Neuronal stem cell (in vitro differentiated cells): ENCODE measurements at regions not wholly inside any gene's neighbourhood (a gene's known extent, or its start where the extent isn't known, plus 50 kb on each side); places are given as distances from the start of the nearest gene placed in this dataset.

ENCODE experiments used
- DNase-seq: peaks from one replicate; pipeline ENCODE4 v3.0.0-alpha.2; 2013; ENCODE audit warnings: low spot score
- H2AFZ ChIP-seq: one replicate; pipeline ENCODE4 v1.6.1; 2013; ENCODE audit warnings: mild to moderate bottlenecking, low read length, inconsistent platforms
- H2AK5ac ChIP-seq: 2 replicates; pipeline ENCODE4 v1.6.1; 2013; ENCODE audit warnings: low read depth, mild to moderate bottlenecking, inconsistent platforms, low read length, moderate library complexity, mixed read lengths
- H2BK120ac ChIP-seq: 2 replicates; pipeline ENCODE4 v1.6.1; 2013; ENCODE audit warnings: low read depth, mild to moderate bottlenecking, inconsistent platforms, low read length, moderate library complexity, mixed read lengths
- H2BK12ac ChIP-seq: one replicate; pipeline ENCODE4 v1.6.1; 2013; ENCODE audit warnings: low read length, inconsistent platforms
- H2BK15ac ChIP-seq: 2 replicates; pipeline ENCODE4 v1.6.1; 2013; ENCODE audit warnings: mild to moderate bottlenecking, low read length, inconsistent platforms, mixed read lengths
- H2BK5ac ChIP-seq: one replicate; pipeline ENCODE4 v1.6.1; 2013; ENCODE audit warnings: inconsistent platforms, mild to moderate bottlenecking, low read length, moderate library complexity
- H3K14ac ChIP-seq: one replicate; pipeline ENCODE4 v1.6.1; 2013; ENCODE audit warnings: low read length, inconsistent platforms
- H3K18ac ChIP-seq: 2 replicates; pipeline ENCODE4 v1.6.1; 2013; ENCODE audit warnings: low read length, inconsistent platforms
- H3K23ac ChIP-seq: 2 replicates; pipeline ENCODE4 v1.6.1; 2013; ENCODE audit warnings: low read depth, mild to moderate bottlenecking, mixed read lengths, low read length, inconsistent platforms; ENCODE audit not compliant: poor library complexity
- H3K27ac ChIP-seq: replicated peaks from 3 replicates; pipeline ENCODE4 v1.5.1; 2013; ENCODE audit warnings: low read length, inconsistent platforms
- H3K27me3 ChIP-seq, 3 experiments: 2 replicates each; pipeline ENCODE4 v1.6.1; 2013; ENCODE audit warnings: low read length in 3 of 3, mild to moderate bottlenecking in 2 of 3, inconsistent platforms in 1 of 3, low read depth in 1 of 3, mixed read lengths in 1 of 3, moderate library complexity in 1 of 3; ENCODE audit not compliant: control insufficient read depth in 3 of 3, insufficient read depth in 3 of 3
- H3K36me3 ChIP-seq, 2 donors: replicated peaks in 1 of 2; 2 replicates each; pipeline ENCODE4 v1.6.1; 2013; ENCODE audit warnings: low read length in 2 of 2; ENCODE audit not compliant: control insufficient read depth in 2 of 2, insufficient read depth in 2 of 2
- H3K4ac ChIP-seq: 2 replicates; pipeline ENCODE4 v1.6.1; 2013; ENCODE audit warnings: inconsistent platforms, mild to moderate bottlenecking, low read length, moderate library complexity
- H3K4me1 ChIP-seq, 2 donors: 1 replicate in 1 of 2; 2 replicates in 1 of 2; pipeline ENCODE4 v1.6.1; 2013; ENCODE audit warnings: low read length in 2 of 2, low read depth in 1 of 2; ENCODE audit not compliant: control insufficient read depth in 2 of 2, insufficient read depth in 1 of 2
- H3K4me2 ChIP-seq: one replicate; pipeline ENCODE4 v1.6.1; 2013; ENCODE audit warnings: mild to moderate bottlenecking, low read length, inconsistent platforms; ENCODE audit not compliant: insufficient read depth, poor library complexity, severe bottlenecking
- H3K4me3 ChIP-seq, 2 donors: 2 replicates each; pipeline ENCODE4 v1.5.1; 2013; ENCODE audit warnings: low read length in 2 of 2, mild to moderate bottlenecking in 2 of 2, inconsistent platforms in 1 of 2, moderate library complexity in 1 of 2
- H3K79me1 ChIP-seq: one replicate; pipeline ENCODE4 v1.6.1; 2013; ENCODE audit warnings: low read depth, mild to moderate bottlenecking, inconsistent platforms, low read length, moderate library complexity
- H3K9ac ChIP-seq: one replicate; pipeline ENCODE4 v1.6.1; 2013; ENCODE audit warnings: mild to moderate bottlenecking, low read depth, low read length, inconsistent platforms; ENCODE audit not compliant: poor library complexity
- H3K9me3 ChIP-seq, 2 donors: replicated peaks in 1 of 2; 2 replicates each; pipeline versions ENCODE3 to v1.6.1; 2013; ENCODE audit warnings: low read length in 2 of 2, mild to moderate bottlenecking in 2 of 2, inconsistent platforms in 1 of 2, low read depth in 1 of 2, mixed read lengths in 1 of 2, moderate library complexity in 1 of 2; ENCODE audit not compliant: control insufficient read depth in 2 of 2, insufficient read depth in 1 of 2
- H4K8ac ChIP-seq: one replicate; pipeline ENCODE4 v1.6.1; 2013; ENCODE audit warnings: low read depth, mild to moderate bottlenecking, inconsistent platforms, low read length, moderate library complexity
- H4K91ac ChIP-seq: one replicate; pipeline ENCODE4 v1.6.1; 2013; ENCODE audit warnings: low read length, low read depth, mild to moderate bottlenecking, inconsistent platforms; ENCODE audit not compliant: poor library complexity
- WGBS, 2 donors: extraction: QIAGEN DNeasy Blood & Tissue Kit; methylation state at CpG; one replicate each; pipeline ENCODE4 v1.1.7; 2013; ENCODE audit warnings: missing lambda C conversion rate in 2 of 2, mixed read lengths in 1 of 2; ENCODE audit not compliant: insufficient read length in 2 of 2, insufficient replicate concordance in 1 of 2; ENCODE audit errors: extremely low coverage in 2 of 2; 5-methylcytosine and 5-hydroxymethylcytosine counted together

DNA sequence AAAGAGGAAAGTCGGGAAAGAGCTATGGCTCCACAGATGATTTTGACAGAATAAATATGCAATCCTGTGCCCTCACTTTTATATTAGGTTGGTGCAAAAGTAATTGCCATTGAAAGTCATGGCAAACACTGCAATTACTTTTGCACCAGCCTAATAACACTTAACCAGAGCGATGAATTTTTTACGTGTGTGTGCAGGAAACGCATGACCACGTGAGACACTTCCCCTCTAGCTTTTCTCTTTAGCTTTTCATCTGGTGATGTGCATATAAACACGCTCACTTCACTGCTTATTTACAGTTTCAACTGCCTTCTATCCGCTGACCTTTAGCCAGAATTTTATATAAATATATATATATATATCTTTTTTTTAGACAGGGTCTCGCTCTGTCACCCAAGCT lies 216.3 kb upstream of the PSMD7 start:
- no peak overlapping the region for H3K4ac ChIP-seq
- H3K27me3 ChIP-seq: no peaks in the 10 kb centered on the region
- H3K27ac ChIP-seq: no peak overlapping the region
- no peak overlapping the region for H2BK120ac ChIP-seq
- no peak overlapping the region for H3K23ac ChIP-seq
- H4K8ac ChIP-seq: no peak overlapping the region
- no peak overlapping the region for H3K4me3 ChIP-seq
- H2BK12ac ChIP-seq: no peak overlapping the region
- H3K9ac ChIP-seq: no peak overlapping the region
- no peak overlapping the region for H2AK5ac ChIP-seq
- no peak overlapping the region for H4K91ac ChIP-seq
- no peak overlapping the region for H2BK15ac ChIP-seq
- peaks cover 1 to 6% of the 10 kb centered on the region in 2 donors for H3K9me3 ChIP-seq
- no peaks in the 10 kb centered on the region for H3K36me3 ChIP-seq
- no peak overlapping the region for H2AFZ ChIP-seq
- H3K79me1 ChIP-seq: no peaks in the 10 kb centered on the region
- H3K18ac ChIP-seq: no peak overlapping the region
- peaks cover 0 to 9% of the 10 kb centered on the region in 2 donors for H3K4me1 ChIP-seq
- no peak overlapping the region for H3K4me2 ChIP-seq
- H2BK5ac ChIP-seq: no peak overlapping the region
- no peak overlapping the region for H3K14ac ChIP-seq
- WGBS, 2 donors: no CpG with 5 or more reads among the region's 8 CpGs
- DNase-seq: no peak

DNA sequence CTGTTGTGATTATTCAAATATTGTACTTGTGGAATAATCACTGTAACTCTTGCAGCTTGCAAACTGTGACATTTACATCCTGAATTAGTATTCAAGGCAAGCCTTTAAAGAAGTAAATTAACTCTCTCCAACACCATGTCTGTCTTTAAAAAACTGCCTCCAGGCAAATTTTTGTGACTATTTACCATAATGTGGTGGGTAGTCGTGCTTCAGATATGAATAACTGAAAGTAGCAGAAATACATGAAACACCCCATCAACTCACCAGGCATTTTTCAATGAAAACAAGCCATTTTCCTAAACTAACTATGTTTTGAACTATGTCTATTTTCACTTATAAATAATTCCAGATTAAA lies 217.4 kb upstream of the PSMD7 start:
- Histone ChIP-seq H3K9me3 (peaks cover 4 to 10% of the 10 kb centered on the region in 2 donors), H3K14ac (no peak overlapping the region), H2AK5ac (no peak overlapping the region), H3K27ac (no peak overlapping the region), H4K8ac (no peak overlapping the region), H3K27me3 (no peaks in the 10 kb centered on the region), H3K4me3 (no peak overlapping the region), H3K23ac (no peak overlapping the region), H3K9ac (no peak overlapping the region), H3K79me1 (no peaks in the 10 kb centered on the region), H2BK5ac (no peak overlapping the region), H2AFZ (no peak overlapping the region), H2BK15ac (no peak overlapping the region), H3K4ac (no peak overlapping the region), H2BK120ac (no peak overlapping the region), H3K4me2 (no peak overlapping the region), H4K91ac (no peak overlapping the region), H3K4me1 (peaks cover 0 to 9% of the 10 kb centered on the region in 2 donors), H2BK12ac (no peak overlapping the region), H3K36me3 (no peaks in the 10 kb centered on the region), H3K18ac (no peak overlapping the region)
- no CpG with 5 or more reads among the region's 1 CpG for WGBS, 2 donors
- no peak for DNase-seq

DNA sequence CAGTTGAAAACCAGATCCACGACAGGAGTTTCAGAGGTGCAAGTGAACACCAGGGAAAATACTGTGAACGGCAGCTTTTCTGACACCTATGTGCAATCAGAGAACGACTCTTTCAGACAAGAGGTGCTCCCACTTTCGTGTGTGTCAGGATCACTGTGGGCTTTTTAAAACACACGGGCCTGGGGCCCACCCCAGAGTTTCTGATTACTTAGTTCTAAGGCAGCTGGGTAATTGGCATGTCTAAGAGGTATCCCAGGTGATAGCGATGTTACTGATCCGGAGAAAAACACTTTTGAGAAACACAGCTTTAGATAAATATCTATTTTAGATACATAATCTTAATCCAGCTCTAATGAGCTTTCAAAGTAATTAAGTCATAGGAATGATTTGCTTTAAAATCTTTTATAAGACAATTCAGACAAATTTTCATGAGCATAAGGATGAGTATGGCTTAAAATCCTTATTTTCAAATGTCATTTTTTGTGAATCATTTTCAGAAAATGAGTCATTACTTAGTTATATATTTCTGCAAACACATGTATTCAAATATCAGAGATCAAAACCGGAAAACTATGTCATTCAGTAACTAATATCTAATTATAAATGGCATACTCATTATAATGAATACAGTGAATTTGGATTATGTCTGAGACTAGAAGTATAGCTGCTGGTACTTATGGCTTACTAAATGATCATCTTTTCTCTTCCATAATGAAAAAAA lies 217.9 kb upstream of the PSMD7 start:
- Histone ChIP-seq H3K27me3 (no peaks in the 10 kb centered on the region), H3K14ac (no peak overlapping the region), H2BK15ac (no peak overlapping the region), H3K9ac (no peak overlapping the region), H3K9me3 (peaks cover 4 to 10% of the 10 kb centered on the region in 2 donors), H3K4me3 (no peak overlapping the region), H3K4me1 (peaks cover 0 to 9% of the 10 kb centered on the region in 2 donors), H3K4ac (no peak overlapping the region), H2BK120ac (no peak overlapping the region), H4K8ac (no peak overlapping the region), H2AFZ (no peak overlapping the region), H3K36me3 (no peaks in the 10 kb centered on the region), H2BK12ac (no peak overlapping the region), H4K91ac (no peak overlapping the region), H2BK5ac (no peak overlapping the region), H3K27ac (no peak overlapping the region), H3K79me1 (no peaks in the 10 kb centered on the region), H2AK5ac (no peak overlapping the region), H3K23ac (no peak overlapping the region), H3K4me2 (no peak overlapping the region), H3K18ac (no peak overlapping the region)
- no peak for DNase-seq
- no CpG with 5 or more reads among the region's 8 CpGs for WGBS, 2 donors

DNA sequence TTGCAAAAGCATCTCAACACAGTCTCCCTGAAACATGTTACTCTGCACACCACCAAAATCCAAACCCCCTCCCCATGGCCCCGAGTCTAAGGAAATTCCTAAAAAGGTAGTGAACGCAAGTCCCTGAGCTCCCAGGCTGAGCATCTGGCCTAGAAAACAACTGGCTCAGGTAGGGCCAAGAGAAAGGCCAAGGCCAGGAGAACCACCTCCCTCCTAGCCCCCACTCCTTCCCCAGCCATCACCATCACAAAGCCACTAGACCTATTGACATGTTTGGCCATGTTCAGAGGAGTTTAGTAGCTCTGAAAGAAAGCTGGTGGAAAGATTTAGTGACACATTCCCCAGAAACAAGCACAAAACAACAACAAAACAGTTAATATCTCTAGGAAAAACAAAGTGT lies 220.0 kb upstream of the PSMD7 start:
- no peak overlapping the region for H3K23ac ChIP-seq
- H3K79me1 ChIP-seq: no peaks in the 10 kb centered on the region
- H2BK5ac ChIP-seq: no peak overlapping the region
- H3K4me3 ChIP-seq: no peak overlapping the region
- no peak overlapping the region for H3K9ac ChIP-seq
- H3K4me2 ChIP-seq: no peak overlapping the region
- peaks cover 4 to 10% of the 10 kb centered on the region in 2 donors for H3K9me3 ChIP-seq
- H3K4me1 ChIP-seq: no peaks in the 10 kb centered on the region
- H4K8ac ChIP-seq: no peak overlapping the region
- H2AK5ac ChIP-seq: no peak overlapping the region
- H2AFZ ChIP-seq: no peak overlapping the region
- no peak overlapping the region for H2BK120ac ChIP-seq
- H4K91ac ChIP-seq: no peak overlapping the region
- no peak for DNase-seq
- no peak overlapping the region for H3K4ac ChIP-seq
- H2BK15ac ChIP-seq: no peak overlapping the region
- no peak overlapping the region for H3K14ac ChIP-seq
- H3K27ac ChIP-seq: no peak overlapping the region
- no peaks in the 10 kb centered on the region for H3K27me3 ChIP-seq
- WGBS, 2 donors: no CpG with 5 or more reads among the region's 2 CpGs
- H3K18ac ChIP-seq: no peak overlapping the region
- H2BK12ac ChIP-seq: no peak overlapping the region
- H3K36me3 ChIP-seq: no peaks in the 10 kb centered on the region
